MCF 10A (cell line): ENCODE measurements at regions not wholly inside any gene's neighbourhood (a gene's known extent, or its start where the extent isn't known, plus 50 kb on each side); places are given as distances from the start of the nearest gene placed in this dataset.
"Not testable (repeated sequence)": the region's sequence is repeated elsewhere in the genome, so short reads cannot be mapped to it uniquely, and the experiment has no call there.

Source experiments
- BruUV-seq: library from RNA; stranded (reverse); fragments of 400-500 nt; replicated peaks from 2 replicates; lab custom pipeline; 2021; lab: Mats Ljungman, UMichigan
- CTCF ChIA-PET: fragments of 300-600 bp; sonication (Branson Sonifier 250); formaldehyde crosslinking; extraction: SDS; loops from one replicate; lab custom pipeline; 2021; ENCODE audit warnings: antibody characterized with exemption, inconsistent platforms; lab: Yijun Ruan, JAX
- POLR2A ChIA-PET: fragments of 300-600, 350-650 bp; sonication (Branson Sonifier 250); formaldehyde crosslinking; extraction: SDS; loops from one replicate; lab custom pipeline; 2020; ENCODE audit warnings: antibody characterized with exemption, inconsistent platforms; lab: Yijun Ruan, JAX
- DNase-seq: peaks from one replicate; pipeline ENCODE4 v3.0.0-alpha.2; 2018; ENCODE audit not compliant: unreplicated experiment
- H3K27ac Mint-ChIP-seq: one replicate; pipeline ENCODE4 v1.8.0; 2022; ENCODE audit warnings: mild to moderate bottlenecking, low read depth, mixed read lengths; ENCODE audit not compliant: unreplicated experiment
- H3K27me3 Mint-ChIP-seq: one replicate; pipeline ENCODE4 v1.8.0; 2022; ENCODE audit warnings: mixed read lengths; ENCODE audit not compliant: insufficient read depth, unreplicated experiment
- H3K36me3 Mint-ChIP-seq: one replicate; pipeline ENCODE4 v1.8.0; 2022; ENCODE audit warnings: mild to moderate bottlenecking, moderate library complexity, mixed read lengths; ENCODE audit not compliant: insufficient read depth, unreplicated experiment
- H3K4me1 Mint-ChIP-seq: one replicate; pipeline ENCODE4 v1.8.0; 2022; ENCODE audit warnings: mixed read lengths; ENCODE audit not compliant: insufficient read depth, unreplicated experiment
- H3K4me3 Mint-ChIP-seq: one replicate; pipeline ENCODE4 v1.8.0; 2022; ENCODE audit warnings: mild to moderate bottlenecking, moderate library complexity, mixed read lengths; ENCODE audit not compliant: unreplicated experiment
- H3K9me3 Mint-ChIP-seq: one replicate; pipeline ENCODE4 v1.8.0; 2022; ENCODE audit warnings: mixed read lengths; ENCODE audit not compliant: unreplicated experiment
- intact Hi-C: fragments of 100-400 bp; cut with micrococcal nuclease; formaldehyde crosslinking; loops from 2 replicates; pipeline ENCODE4 v1.14.1; 2022
- TF ChIP-seq, protein P1 (sequence below): fragments of 200-600 bp; IDR thresholded peaks from one replicate; pipeline ENCODE4 v1.8.0; 2022; ENCODE audit warnings: antibody characterized with exemption, mild to moderate bottlenecking; ENCODE audit not compliant: unreplicated experiment

DNA sequence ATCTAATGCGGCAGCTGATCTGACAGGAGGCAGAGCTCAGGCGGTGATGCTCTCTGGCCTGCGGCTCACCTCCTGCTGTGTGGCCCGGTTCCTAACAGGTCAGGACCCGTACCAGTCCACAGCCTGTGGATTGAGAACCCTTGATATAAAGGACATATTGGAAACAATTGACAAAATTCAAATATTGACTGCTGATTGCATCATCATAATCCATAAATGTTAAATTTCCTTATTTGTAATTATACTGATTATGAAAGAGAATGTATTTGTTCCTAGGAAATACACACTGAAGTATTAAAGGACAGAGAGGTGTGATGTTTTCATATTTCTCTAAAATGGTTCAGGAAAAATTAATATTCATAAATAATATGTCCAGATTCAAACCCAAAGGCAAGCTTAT lies 63.8 kb upstream of the SRD5A2 start:
- H3K27me3 Mint-ChIP-seq = peaks cover 62% of the 10 kb centered on the region
- no peaks in the 10 kb centered on the region for H3K9me3 Mint-ChIP-seq
- ChIA-PET POLR2A (no interaction called here), CTCF (no interaction called here)
- TF ChIP-seq, protein P1, sequence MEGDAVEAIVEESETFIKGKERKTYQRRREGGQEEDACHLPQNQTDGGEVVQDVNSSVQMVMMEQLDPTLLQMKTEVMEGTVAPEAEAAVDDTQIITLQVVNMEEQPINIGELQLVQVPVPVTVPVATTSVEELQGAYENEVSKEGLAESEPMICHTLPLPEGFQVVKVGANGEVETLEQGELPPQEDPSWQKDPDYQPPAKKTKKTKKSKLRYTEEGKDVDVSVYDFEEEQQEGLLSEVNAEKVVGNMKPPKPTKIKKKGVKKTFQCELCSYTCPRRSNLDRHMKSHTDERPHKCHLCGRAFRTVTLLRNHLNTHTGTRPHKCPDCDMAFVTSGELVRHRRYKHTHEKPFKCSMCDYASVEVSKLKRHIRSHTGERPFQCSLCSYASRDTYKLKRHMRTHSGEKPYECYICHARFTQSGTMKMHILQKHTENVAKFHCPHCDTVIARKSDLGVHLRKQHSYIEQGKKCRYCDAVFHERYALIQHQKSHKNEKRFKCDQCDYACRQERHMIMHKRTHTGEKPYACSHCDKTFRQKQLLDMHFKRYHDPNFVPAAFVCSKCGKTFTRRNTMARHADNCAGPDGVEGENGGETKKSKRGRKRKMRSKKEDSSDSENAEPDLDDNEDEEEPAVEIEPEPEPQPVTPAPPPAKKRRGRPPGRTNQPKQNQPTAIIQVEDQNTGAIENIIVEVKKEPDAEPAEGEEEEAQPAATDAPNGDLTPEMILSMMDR = no peak
- no peak for DNase-seq
- H3K36me3 Mint-ChIP-seq = no peaks in the 10 kb centered on the region
- H3K4me1 Mint-ChIP-seq = no peaks in the 10 kb centered on the region
- H3K4me3 Mint-ChIP-seq = no peak overlapping the region
- BruUV-seq = no TSS peak
- H3K27ac Mint-ChIP-seq = no peak overlapping the region
- intact Hi-C loops = no loop called here

DNA sequence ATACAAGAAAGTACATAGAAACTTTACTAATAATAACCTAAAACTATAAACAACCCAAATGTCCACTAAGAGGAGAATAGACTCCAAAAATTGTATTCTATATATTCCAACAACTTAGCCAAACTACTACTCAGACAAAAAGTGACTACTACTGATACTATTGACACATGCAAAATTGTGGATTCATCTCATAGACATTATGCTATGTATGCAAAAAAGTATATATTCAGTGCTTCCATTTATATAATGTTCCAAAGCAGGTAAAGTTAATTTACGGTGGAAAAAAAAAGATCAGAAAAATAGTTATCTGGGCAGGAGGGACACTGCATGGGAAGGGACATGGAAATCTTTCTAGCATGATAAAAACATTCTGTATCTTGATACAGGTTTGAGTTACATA lies 62.0 kb upstream of the SRD5A2 start:
- ChIA-PET CTCF (no interaction called here), POLR2A (no interaction called here)
- Mint-ChIP-seq H3K9me3 (no peaks in the 10 kb centered on the region), H3K27ac (no peak overlapping the region), H3K4me1 (no peaks in the 10 kb centered on the region), H3K36me3 (no peaks in the 10 kb centered on the region), H3K27me3 (peaks cover 78% of the 10 kb centered on the region), H3K4me3 (no peak overlapping the region)
- TF ChIP-seq, protein P1 = no peak
- no TSS peak for BruUV-seq
- intact Hi-C loops = no loop called here
- DNase-seq = no peak

DNA sequence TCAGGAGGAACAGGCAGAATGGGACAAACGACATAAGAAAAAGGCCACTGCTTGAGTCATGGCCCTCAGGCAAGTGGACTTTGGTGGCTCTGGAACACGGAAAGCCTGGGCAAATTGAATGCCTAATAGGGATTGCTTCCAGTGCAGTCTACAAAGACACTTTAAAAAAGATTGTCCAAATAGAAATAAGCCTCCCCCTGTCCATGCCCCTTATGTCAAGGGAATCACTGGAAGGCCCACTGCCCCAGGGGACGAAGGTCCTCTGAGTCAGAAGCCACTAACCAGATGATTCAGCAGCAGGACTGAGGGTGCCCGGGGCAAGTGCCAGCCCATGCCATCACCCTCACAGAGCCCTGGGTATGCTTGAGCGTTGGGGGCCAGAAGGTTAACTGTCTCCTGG lies 51.5 kb upstream of the SRD5A2 start:
- H3K9me3 Mint-ChIP-seq, POLR2A ChIA-PET, intact Hi-C loops, DNase-seq, H3K4me3 Mint-ChIP-seq, H3K27ac Mint-ChIP-seq, BruUV-seq, CTCF ChIA-PET, H3K4me1 Mint-ChIP-seq, H3K36me3 Mint-ChIP-seq: not testable (repeated sequence)
- peaks cover 19% of the 10 kb centered on the region for H3K27me3 Mint-ChIP-seq
